SK-N-SH (cell line): ENCODE measurements at regions not wholly inside any gene's neighbourhood (a gene's known extent, or its start where the extent isn't known, plus 50 kb on each side); places are given as distances from the start of the nearest gene placed in this dataset.

Experiments used
- CTCF ChIP-seq: fragments of 200-600 bp; sonication (generic); IDR thresholded peaks from 2 replicates; pipeline ENCODE4 v1.6.1; 2017; ENCODE audit warnings: antibody characterized with exemption, mild to moderate bottlenecking, moderate library complexity
- EP300 ChIP-seq, 2 experiments: IDR thresholded peaks; 2 replicates each; pipeline versions ENCODE4 v1.4.0 to v1.6.1; 2012; ENCODE audit warnings: borderline replicate concordance in 1 of 2, low read depth in 1 of 2, low read length in 1 of 2
- NFIC ChIP-seq: IDR thresholded peaks from 2 replicates; pipeline ENCODE4 v1.4.0; 2012; ENCODE audit warnings: borderline replicate concordance
- NRF1 ChIP-seq: IDR thresholded peaks from 2 replicates; pipeline ENCODE4 v1.6.1; 2012; ENCODE audit warnings: low read depth, mild to moderate bottlenecking, low read length
- POLR2AphosphoS5 ChIP-seq: IDR thresholded peaks from 2 replicates; pipeline ENCODE4 v1.6.1; 2012; ENCODE audit warnings: low read depth, low read length
- RAD21 ChIP-seq: IDR thresholded peaks from 2 replicates; pipeline ENCODE4 v1.6.1; 2012; ENCODE audit warnings: mild to moderate bottlenecking, low read length
- REST ChIP-seq: IDR thresholded peaks from 2 replicates; pipeline ENCODE4 v1.6.1; 2012; ENCODE audit warnings: mild to moderate bottlenecking, low read depth, low read length, moderate library complexity

GRCh38 chr9:107212613-107213012 is 70.5 kb upstream of the RAD23B start:
- TF ChIP-seq CTCF (no peak), REST (no peak), RAD21 (no peak), EP300 (IDR thresholded peaks at IDR 0.05; ENCODE audit: borderline replicate concordance in 1 of 2, low read depth in 1 of 2, low read length in 1 of 2) (no peak), NFIC (no peak), NRF1 (no peak), POLR2AphosphoS5 (no peak)
